SJSA1 (cell line): ENCODE measurements at regions not wholly inside any gene's neighbourhood (a gene's known extent, or its start where the extent isn't known, plus 50 kb on each side); places are given as distances from the start of the nearest gene placed in this dataset.

Experiments used
- DNase-seq, 2 experiments: peaks; one replicate each; pipeline ENCODE4 v3.0.0-alpha.2; 2015 to 2020; ENCODE audit warnings: low spot score in 2 of 2, low read depth in 1 of 2
- H3K27ac ChIP-seq: fragments of 250-450 bp; sonication (Bioruptor Pico); 2 replicates; pipeline ENCODE4 v1.5.1; 2020; ENCODE audit warnings: mild to moderate bottlenecking, moderate library complexity
- H3K27me3 ChIP-seq: fragments of 250-450 bp; sonication (Bioruptor Pico); replicated peaks from 2 replicates; pipeline ENCODE4 v1.5.1; 2020; ENCODE audit warnings: mild to moderate bottlenecking, moderate library complexity
- H3K36me3 ChIP-seq: fragments of 250-450 bp; sonication (Bioruptor Pico); 2 replicates; pipeline ENCODE4 v1.5.1; 2020; ENCODE audit warnings: mild to moderate bottlenecking
- H3K4me1 ChIP-seq: fragments of 250-450 bp; sonication (Bioruptor Pico); replicated peaks from 2 replicates; pipeline ENCODE4 v1.6.1; 2021; ENCODE audit warnings: mild to moderate bottlenecking
- H3K4me3 ChIP-seq: fragments of 250-450 bp; sonication (Bioruptor Pico); 2 replicates; pipeline ENCODE4 v1.5.1; 2020; ENCODE audit warnings: mild to moderate bottlenecking
- H3K9me3 ChIP-seq: fragments of 250-450 bp; sonication (Bioruptor Pico); replicated peaks from 2 replicates; pipeline ENCODE4 v1.5.1; 2020; ENCODE audit warnings: mild to moderate bottlenecking

DNA sequence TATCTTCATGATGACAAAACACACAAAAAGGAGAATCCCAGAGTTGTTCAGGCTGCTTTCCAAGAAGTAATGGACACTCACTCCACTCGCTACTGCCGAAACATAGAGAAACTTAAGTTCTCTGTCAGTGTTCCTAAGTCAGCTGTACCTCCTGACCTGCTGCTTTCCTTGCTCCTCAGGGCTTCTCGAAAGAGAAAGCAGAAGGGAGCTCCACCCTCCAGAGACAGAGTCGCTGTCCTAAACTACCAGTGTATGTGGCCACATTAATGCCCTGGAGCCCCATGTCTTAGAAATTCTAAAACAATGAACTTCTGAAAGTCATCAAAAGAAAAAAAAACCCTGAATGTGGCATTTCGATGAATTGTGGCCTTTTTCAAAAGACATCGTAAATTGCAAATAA, 390.8 kb upstream of the MON1B start:
- Histone ChIP-seq H3K27ac (no peak overlapping the region), H3K27me3 (no peaks in the 10 kb centered on the region), H3K36me3 (no peaks in the 10 kb centered on the region), H3K4me1 (no peaks in the 10 kb centered on the region), H3K9me3 (no peaks in the 10 kb centered on the region; the same call in 1 of the 2 replicates), H3K4me3 (no peak overlapping the region)
- DNase-seq: no peak

DNA sequence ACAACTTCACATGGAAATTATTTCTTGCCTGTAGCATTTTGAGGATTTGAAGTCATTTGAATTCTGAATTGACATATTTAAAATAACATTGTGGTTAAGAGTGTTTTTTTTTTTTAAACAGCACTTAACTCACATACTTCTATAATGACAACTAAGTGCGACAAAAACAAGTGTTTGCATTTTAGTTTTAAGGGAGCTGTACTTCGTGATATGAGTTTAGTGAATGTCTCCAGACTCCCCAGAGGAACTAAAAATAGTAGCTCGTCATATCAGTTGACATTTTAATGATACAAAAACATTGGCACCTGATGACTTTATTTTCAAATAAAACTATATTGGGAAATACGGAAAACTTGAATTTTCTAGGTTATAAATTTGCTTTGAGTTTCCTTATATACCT, 389.6 kb upstream of the MON1B start:
- H3K27ac ChIP-seq: no peak overlapping the region
- no peaks in the 10 kb centered on the region for H3K27me3 ChIP-seq
- no peaks in the 10 kb centered on the region for H3K4me1 ChIP-seq
- H3K9me3 ChIP-seq: peaks cover 4% of the 10 kb centered on the region; the same call in 1 of the 2 replicates
- no peak for DNase-seq
- no peaks in the 10 kb centered on the region for H3K36me3 ChIP-seq
- H3K4me3 ChIP-seq: no peak overlapping the region

DNA sequence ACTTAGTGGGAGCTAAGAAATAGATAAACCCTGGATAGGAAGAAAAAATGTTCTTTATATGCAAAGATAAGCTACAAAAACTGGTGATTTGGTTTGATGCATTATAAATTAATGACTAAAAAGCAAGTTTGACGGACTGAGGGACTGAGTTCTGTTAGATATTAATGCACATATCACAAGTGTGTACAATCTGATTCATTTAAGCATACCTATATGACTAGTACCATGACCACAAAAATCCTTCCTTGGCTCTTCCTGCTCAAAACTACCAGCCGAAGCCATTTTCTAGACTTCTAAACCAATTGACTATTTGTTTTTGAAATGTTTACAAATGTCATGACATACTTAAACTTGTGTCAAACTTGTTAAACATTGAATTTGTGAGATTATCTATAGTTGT, 374.5 kb upstream of the MON1B start:
- Histone ChIP-seq H3K27ac (no peak overlapping the region), H3K4me1 (no peaks in the 10 kb centered on the region), H3K36me3 (no peaks in the 10 kb centered on the region), H3K27me3 (no peaks in the 10 kb centered on the region), H3K4me3 (no peak overlapping the region), H3K9me3 (no peaks in the 10 kb centered on the region)
- no peak for DNase-seq

DNA sequence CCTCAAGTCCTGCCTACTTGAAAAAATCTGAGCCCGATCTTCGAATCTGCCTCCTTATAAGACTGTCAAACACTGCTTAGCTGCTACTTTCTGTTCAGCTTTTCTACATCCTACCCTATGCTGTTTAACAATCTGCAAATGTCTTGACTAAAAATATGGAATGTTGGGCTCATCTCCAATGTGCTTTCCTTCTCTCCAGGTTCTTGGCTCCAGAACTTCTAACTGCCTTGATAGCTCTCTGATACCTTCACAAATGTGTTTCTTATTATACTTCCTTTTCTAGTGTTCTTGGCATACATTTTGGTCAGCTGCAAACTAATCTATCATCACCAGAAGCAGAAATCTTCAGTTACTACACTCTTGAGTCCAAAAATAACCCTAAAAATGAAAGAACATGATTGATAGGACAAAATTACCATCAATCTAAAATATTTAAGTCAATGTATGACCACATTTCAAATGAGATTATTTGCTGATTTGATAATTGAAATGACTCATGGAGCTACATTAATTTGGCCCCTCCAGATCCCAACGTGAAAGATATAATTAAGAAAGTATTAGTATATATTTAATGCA, 372.3 kb upstream of the MON1B start:
- Histone ChIP-seq H3K27ac (no peak overlapping the region), H3K4me3 (no peak overlapping the region), H3K27me3 (no peaks in the 10 kb centered on the region), H3K9me3 (no peaks in the 10 kb centered on the region), H3K36me3 (no peaks in the 10 kb centered on the region), H3K4me1 (no peaks in the 10 kb centered on the region)
- DNase-seq: no peak

DNA sequence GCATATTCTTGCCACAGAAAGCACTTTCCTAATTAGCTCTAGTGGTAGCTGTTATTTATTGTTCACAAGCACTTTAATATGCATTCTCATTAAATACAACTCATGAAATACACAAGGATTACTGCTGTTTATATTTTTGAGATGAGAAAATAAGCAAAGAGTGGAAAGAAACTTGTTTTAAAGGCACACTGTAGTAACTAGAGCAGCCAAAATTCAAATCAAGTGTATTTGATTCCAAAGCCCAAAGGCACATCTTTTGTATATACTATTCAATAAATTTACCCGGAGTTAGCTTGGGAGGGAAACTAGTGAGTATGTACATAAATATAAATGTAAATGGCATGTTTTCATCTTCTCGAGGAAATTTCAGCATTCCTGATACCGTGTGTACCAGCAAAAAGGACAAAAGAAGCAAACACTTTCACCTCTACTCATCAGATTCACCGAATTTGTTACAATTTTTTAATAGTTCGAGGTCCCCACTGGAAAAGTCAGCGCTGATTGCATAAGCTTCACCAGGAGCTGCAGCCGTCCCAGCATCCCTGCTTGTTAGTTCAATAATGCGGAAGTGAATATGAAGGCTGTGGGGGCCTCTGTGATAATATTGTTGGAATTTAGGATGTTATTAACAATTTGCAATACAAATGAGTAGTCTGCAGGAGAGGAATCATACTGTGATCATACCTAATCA, 371.6 kb upstream of the MON1B start:
- DNase-seq: no peak
- no peaks in the 10 kb centered on the region for H3K36me3 ChIP-seq
- H3K4me1 ChIP-seq: no peaks in the 10 kb centered on the region
- H3K27me3 ChIP-seq: no peaks in the 10 kb centered on the region
- no peak overlapping the region for H3K4me3 ChIP-seq
- no peaks in the 10 kb centered on the region for H3K9me3 ChIP-seq
- H3K27ac ChIP-seq: no peak overlapping the region

DNA sequence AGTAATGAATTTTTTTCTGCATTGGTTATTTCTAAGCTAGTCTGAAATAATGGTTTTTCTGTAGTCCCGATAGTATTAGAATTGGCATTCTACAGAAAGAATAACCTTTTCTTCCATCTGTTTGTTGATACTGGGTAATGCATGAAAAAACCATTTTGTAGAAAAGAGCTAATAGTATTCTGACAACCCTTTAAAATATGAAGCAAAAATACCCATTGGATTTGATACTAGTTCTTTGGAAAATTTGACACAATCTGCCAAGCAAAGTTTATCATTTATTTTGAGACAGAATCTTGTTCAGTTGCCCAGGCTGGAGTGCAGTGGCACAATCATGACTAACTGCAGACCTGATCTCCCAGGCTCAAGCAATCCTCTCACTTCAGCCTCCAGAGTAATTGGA, 366.8 kb upstream of the MON1B start:
- Histone ChIP-seq H3K4me3 (no peak overlapping the region), H3K4me1 (no peaks in the 10 kb centered on the region), H3K9me3 (no peaks in the 10 kb centered on the region), H3K27me3 (no peaks in the 10 kb centered on the region), H3K36me3 (no peaks in the 10 kb centered on the region), H3K27ac (no peak overlapping the region)
- no peak for DNase-seq

DNA sequence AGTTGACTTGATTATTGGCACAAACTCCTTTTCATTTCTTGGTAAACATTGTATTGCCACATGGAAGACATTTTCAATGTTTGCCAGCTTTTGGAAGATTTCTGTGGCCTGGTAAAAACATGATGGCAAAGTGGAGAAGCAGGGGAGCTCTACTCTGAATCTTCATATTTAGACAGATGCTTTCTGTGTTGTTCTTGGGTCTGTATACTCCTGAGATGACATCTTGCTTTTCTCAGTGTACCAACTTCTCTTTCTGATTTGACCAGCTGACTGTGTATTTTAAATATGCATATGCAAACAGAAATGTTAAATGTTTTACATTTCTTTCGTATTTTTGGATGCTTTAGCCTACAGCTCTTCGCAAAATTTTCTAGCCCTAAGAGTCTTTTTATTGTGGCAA, 366.2 kb upstream of the MON1B start:
- no peak overlapping the region for H3K4me3 ChIP-seq
- H3K27ac ChIP-seq: no peak overlapping the region
- no peak for DNase-seq
- no peaks in the 10 kb centered on the region for H3K4me1 ChIP-seq
- no peaks in the 10 kb centered on the region for H3K9me3 ChIP-seq
- no peaks in the 10 kb centered on the region for H3K36me3 ChIP-seq
- H3K27me3 ChIP-seq: no peaks in the 10 kb centered on the region

DNA sequence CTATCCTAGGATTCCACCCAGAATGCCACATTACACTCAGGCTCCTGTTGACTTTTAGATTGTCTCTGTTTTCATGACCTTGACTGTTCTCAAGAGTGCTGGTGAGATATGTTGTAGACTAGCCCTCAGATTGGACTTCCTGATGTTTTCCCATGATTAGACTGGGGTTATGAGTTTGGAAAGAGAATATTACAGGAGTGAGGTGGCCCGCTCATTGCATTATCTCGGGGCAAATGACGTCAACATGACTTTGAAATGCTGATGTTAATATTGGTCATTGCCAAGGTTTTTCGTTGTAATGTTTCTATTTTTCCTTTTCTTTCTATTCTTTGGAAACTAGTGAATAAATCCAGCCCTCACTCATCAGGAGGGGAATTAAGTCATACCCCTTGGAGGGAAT, 355.7 kb upstream of the MON1B start:
- Histone ChIP-seq H3K27ac (no peak overlapping the region), H3K4me1 (no peaks in the 10 kb centered on the region), H3K27me3 (no peaks in the 10 kb centered on the region), H3K4me3 (no peak overlapping the region), H3K36me3 (no peaks in the 10 kb centered on the region), H3K9me3 (no peaks in the 10 kb centered on the region)
- no peak for DNase-seq

DNA sequence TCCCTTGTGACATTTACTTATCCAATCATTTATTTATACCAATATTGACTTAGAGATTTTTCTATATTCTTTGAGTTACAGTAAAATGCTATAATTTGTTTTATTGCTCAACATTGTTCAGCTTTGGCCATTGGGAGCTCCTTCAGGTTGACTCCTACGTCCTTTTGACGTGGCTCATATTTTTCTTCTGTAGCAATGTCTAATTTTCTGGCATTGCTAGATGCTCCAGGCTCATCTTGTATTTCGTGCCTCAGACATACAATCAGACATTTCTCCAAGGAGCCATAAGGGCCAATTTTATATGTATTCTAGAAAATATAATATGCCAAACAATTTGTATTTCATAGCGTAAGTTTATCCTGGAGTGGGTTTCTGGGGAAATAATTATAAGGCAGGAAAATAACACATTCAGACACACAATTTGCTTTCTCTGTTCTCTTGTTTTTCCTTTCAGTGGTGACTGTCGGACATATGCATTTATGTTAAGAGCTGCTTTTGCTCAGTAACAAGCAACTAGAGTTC, 355.1 kb upstream of the MON1B start:
- H3K27ac ChIP-seq: no peak overlapping the region
- DNase-seq: no peak
- no peaks in the 10 kb centered on the region for H3K36me3 ChIP-seq
- H3K4me3 ChIP-seq: no peak overlapping the region
- H3K4me1 ChIP-seq: no peaks in the 10 kb centered on the region
- no peaks in the 10 kb centered on the region for H3K27me3 ChIP-seq
- H3K9me3 ChIP-seq: no peaks in the 10 kb centered on the region

DNA sequence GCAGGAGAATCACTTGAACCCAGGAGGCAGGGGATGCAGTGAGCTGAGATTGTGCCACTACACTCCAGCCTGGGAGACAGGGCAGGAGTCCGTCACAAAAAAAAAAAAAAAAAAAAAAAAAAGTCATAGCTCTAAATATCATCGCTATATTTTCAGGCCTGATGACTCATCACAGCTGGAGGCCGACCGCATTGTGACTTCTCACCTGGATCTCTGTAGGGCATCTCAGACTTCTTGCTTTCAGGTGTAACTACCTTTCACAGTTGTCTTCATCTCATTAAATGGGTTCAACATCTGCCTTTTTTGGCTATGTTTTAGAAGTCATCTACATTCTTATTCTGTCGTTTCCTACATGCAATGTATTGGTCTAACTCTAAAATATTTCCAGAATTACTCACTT, 353.1 kb upstream of the MON1B start:
- DNase-seq: no peak
- H3K27ac ChIP-seq: no peak overlapping the region
- H3K9me3 ChIP-seq: no peaks in the 10 kb centered on the region
- no peaks in the 10 kb centered on the region for H3K4me1 ChIP-seq
- no peak overlapping the region for H3K4me3 ChIP-seq
- no peaks in the 10 kb centered on the region for H3K27me3 ChIP-seq
- no peaks in the 10 kb centered on the region for H3K36me3 ChIP-seq

DNA sequence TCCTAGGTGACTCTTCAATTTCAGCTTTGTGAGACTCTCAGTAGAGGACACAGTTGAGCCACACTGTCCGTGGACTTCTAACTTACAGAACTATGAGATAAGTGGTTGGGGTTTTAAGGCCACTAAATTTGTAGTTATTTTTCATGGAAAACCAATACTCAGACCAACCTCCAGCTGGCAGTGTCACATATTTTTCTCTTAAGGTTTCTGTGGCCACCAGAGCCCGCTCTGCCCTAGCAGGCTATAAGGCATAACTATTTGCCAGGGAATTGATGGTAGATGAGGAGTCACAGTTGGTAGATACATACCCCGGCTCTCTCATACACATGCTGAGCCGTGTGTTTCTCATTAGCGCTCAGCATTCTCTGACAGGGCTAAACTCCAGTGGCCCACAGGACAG, 336.8 kb upstream of the MON1B start:
- no peaks in the 10 kb centered on the region for H3K4me1 ChIP-seq
- no peak overlapping the region for H3K27ac ChIP-seq
- no peak overlapping the region for H3K4me3 ChIP-seq
- no peaks in the 10 kb centered on the region for H3K27me3 ChIP-seq
- no peaks in the 10 kb centered on the region for H3K36me3 ChIP-seq
- DNase-seq: no peak
- H3K9me3 ChIP-seq: no peaks in the 10 kb centered on the region

DNA sequence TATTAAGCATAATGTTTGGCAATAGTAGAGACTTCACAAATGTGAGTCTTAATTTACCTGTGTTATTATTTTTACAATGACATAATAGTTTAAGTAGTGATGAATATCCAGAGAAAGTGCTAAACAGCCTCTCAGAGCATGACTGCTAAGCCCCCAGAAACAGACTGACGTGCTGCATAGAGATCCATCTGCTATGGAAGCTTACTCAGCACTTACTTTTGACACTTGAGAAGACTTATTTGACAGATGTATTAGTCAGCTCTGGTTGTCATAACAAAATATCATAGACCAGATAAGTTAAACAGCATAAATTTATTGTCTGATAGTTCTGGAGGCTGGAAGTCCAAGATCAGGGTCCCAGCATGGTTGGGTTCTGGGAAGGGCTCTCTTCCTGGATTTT, 334.9 kb upstream of the MON1B start:
- no peak for DNase-seq
- Histone ChIP-seq H3K4me1 (no peaks in the 10 kb centered on the region), H3K27me3 (no peaks in the 10 kb centered on the region), H3K27ac (no peak overlapping the region), H3K9me3 (no peaks in the 10 kb centered on the region), H3K36me3 (no peaks in the 10 kb centered on the region), H3K4me3 (no peak overlapping the region)

DNA sequence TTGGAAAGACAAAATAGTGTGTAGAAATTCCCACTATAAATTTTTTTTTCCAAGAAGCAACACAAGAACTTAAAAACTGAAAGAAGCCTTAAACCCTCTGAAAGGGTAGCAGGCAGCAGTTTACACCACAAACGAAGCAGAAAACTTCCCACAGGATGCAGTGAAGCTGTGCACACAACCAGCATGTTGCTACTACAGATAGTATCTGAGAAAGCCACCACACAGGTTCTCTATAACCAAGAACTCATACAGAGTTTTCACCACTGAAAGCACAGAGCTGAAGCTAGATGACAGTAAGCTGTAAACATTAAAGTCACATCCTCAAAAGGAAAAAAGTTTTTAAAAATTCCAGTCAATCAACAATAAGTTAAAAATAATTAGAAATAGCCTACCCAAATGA, 333.6 kb upstream of the MON1B start:
- Histone ChIP-seq H3K27ac (no peak overlapping the region), H3K27me3 (no peaks in the 10 kb centered on the region), H3K4me3 (no peak overlapping the region), H3K36me3 (no peaks in the 10 kb centered on the region), H3K9me3 (no peaks in the 10 kb centered on the region), H3K4me1 (no peaks in the 10 kb centered on the region)
- DNase-seq: no peak

DNA sequence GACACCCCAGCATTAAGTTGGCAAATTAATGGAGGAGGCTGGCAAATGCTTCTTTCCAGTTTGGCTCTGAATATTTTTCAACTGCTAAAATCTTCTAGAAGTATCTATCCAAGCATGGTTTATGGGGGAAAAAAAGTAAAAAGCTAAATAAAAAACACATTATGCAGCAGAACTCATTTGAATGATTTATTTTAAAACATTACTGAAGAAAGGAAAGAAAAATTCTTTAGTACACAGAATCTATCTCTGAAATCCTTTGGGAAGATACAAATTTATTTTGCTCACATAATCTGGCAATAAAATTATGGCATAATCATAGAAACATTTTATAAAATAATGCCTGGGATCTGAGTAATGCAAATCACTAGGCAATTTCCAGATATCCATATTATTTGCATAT, 328.1 kb upstream of the MON1B start:
- Histone ChIP-seq H3K4me3 (no peak overlapping the region), H3K4me1 (no peaks in the 10 kb centered on the region), H3K36me3 (no peaks in the 10 kb centered on the region), H3K27me3 (no peaks in the 10 kb centered on the region), H3K27ac (no peak overlapping the region), H3K9me3 (no peaks in the 10 kb centered on the region)
- no peak for DNase-seq

DNA sequence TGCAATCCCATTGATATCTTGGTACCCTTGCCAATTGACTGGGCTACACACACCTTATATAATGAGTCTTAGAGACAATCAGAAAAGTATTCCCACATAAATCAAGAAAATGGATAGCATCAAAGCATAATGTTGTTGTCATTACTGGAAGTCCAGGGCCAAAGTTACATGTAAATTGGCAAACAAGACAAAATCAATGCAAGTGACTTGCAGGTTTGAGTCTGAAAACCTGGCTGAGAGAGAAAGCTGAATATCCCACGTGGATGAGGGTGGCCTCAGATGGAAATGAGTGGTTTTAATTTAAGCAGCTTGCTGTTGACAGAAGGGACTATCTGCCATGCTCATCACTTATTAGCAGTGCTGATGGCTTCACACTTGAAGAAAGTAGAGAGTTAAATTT, 324.0 kb upstream of the MON1B start:
- H3K4me3 ChIP-seq: no peak overlapping the region
- no peaks in the 10 kb centered on the region for H3K27me3 ChIP-seq
- no peaks in the 10 kb centered on the region for H3K4me1 ChIP-seq
- no peaks in the 10 kb centered on the region for H3K9me3 ChIP-seq
- no peaks in the 10 kb centered on the region for H3K36me3 ChIP-seq
- H3K27ac ChIP-seq: no peak overlapping the region
- DNase-seq: no peak
